NCI-H526 (cell line): ENCODE measurements at regions not wholly inside any gene's neighbourhood (a gene's known extent, or its start where the extent isn't known, plus 50 kb on each side); places are given as distances from the start of the nearest gene placed in this dataset.

Source experiments
- DNase-seq, 2 experiments: peaks; one replicate each; lab custom pipeline; 2025; lab: John Stamatoyannopoulos, UW

GRCh38 chr3:70840106-70840870 is 527.9 kb upstream of the MDFIC2 start:
- DNase-seq = peak in 1 of 2 experiments; percentile 3

- DNase-seq = no peak
Measured at GRCh38 chr3:70833239-70833960, 521.0 kb upstream of the MDFIC2 start.

- no peak for DNase-seq
Measured at GRCh38 chr3:70832834-70833205, 520.4 kb upstream of the MDFIC2 start.

GRCh38 chr3:70832089-70832833 is 519.8 kb upstream of the MDFIC2 start:
- DNase-seq = no peak

GRCh38 chr3:70829092-70829491 is 516.7 kb upstream of the MDFIC2 start:
- no peak for DNase-seq

GRCh38 chr3:70824773-70825172 is 512.3 kb upstream of the MDFIC2 start:
- DNase-seq = no peak

GRCh38 chr3:70824078-70824477 is 511.6 kb upstream of the MDFIC2 start:
- DNase-seq = no peak

GRCh38 chr3:70823622-70824021 is 511.2 kb upstream of the MDFIC2 start:
- DNase-seq = no peak

GRCh38 chr3:70822669-70823068 is 510.2 kb upstream of the MDFIC2 start:
- DNase-seq = peak in 1 of 2 experiments; percentile 79

- no peak for DNase-seq
Measured at GRCh38 chr3:70821602-70822001, 509.2 kb upstream of the MDFIC2 start.

GRCh38 chr3:70820397-70820796 is 508.0 kb upstream of the MDFIC2 start:
- DNase-seq = no peak

- DNase-seq = no peak
Measured at GRCh38 chr3:70818145-70818544, 505.7 kb upstream of the MDFIC2 start.

GRCh38 chr3:70816346-70816745 is 503.9 kb upstream of the MDFIC2 start:
- no peak for DNase-seq

GRCh38 chr3:70815817-70816216 is 503.4 kb upstream of the MDFIC2 start:
- no peak for DNase-seq

- no peak for DNase-seq
Measured at GRCh38 chr3:70813311-70813710, 500.9 kb upstream of the MDFIC2 start.

GRCh38 chr3:70811880-70812279 is 499.4 kb upstream of the MDFIC2 start:
- peak in 1 of 2 experiments; percentile 9 for DNase-seq

- DNase-seq = no peak
Measured at GRCh38 chr3:70808881-70809280, 496.4 kb upstream of the MDFIC2 start.

- DNase-seq = no peak
Measured at GRCh38 chr3:70806556-70806955, 494.1 kb upstream of the MDFIC2 start.

- no peak for DNase-seq
Measured at GRCh38 chr3:70806021-70806420, 493.6 kb upstream of the MDFIC2 start.

GRCh38 chr3:70805061-70805889 is 492.8 kb upstream of the MDFIC2 start:
- no peak for DNase-seq

- no peak for DNase-seq
Measured at GRCh38 chr3:70803891-70804290, 491.5 kb upstream of the MDFIC2 start.

- no peak for DNase-seq
Measured at GRCh38 chr3:70803319-70803718, 490.9 kb upstream of the MDFIC2 start.
